MCF 10A (cell line): ENCODE measurements at regions not wholly inside any gene's neighbourhood (a gene's known extent, or its start where the extent isn't known, plus 50 kb on each side); places are given as distances from the start of the nearest gene placed in this dataset.

Source experiments
- BruUV-seq: library from RNA; stranded (reverse); fragments of 400-500 nt; replicated peaks from 2 replicates; lab custom pipeline; 2021; lab: Mats Ljungman, UMichigan
- CTCF ChIA-PET: fragments of 300-600 bp; sonication (Branson Sonifier 250); formaldehyde crosslinking; extraction: SDS; loops from one replicate; lab custom pipeline; 2021; ENCODE audit warnings: antibody characterized with exemption, inconsistent platforms; lab: Yijun Ruan, JAX
- POLR2A ChIA-PET: fragments of 300-600, 350-650 bp; sonication (Branson Sonifier 250); formaldehyde crosslinking; extraction: SDS; loops from one replicate; lab custom pipeline; 2020; ENCODE audit warnings: antibody characterized with exemption, inconsistent platforms; lab: Yijun Ruan, JAX
- DNase-seq: peaks from one replicate; pipeline ENCODE4 v3.0.0-alpha.2; 2018; ENCODE audit not compliant: unreplicated experiment
- H3K27ac Mint-ChIP-seq: one replicate; pipeline ENCODE4 v1.8.0; 2022; ENCODE audit warnings: mild to moderate bottlenecking, low read depth, mixed read lengths; ENCODE audit not compliant: unreplicated experiment
- H3K27me3 Mint-ChIP-seq: one replicate; pipeline ENCODE4 v1.8.0; 2022; ENCODE audit warnings: mixed read lengths; ENCODE audit not compliant: insufficient read depth, unreplicated experiment
- H3K36me3 Mint-ChIP-seq: one replicate; pipeline ENCODE4 v1.8.0; 2022; ENCODE audit warnings: mild to moderate bottlenecking, moderate library complexity, mixed read lengths; ENCODE audit not compliant: insufficient read depth, unreplicated experiment
- H3K4me1 Mint-ChIP-seq: one replicate; pipeline ENCODE4 v1.8.0; 2022; ENCODE audit warnings: mixed read lengths; ENCODE audit not compliant: insufficient read depth, unreplicated experiment
- H3K4me3 Mint-ChIP-seq: one replicate; pipeline ENCODE4 v1.8.0; 2022; ENCODE audit warnings: mild to moderate bottlenecking, moderate library complexity, mixed read lengths; ENCODE audit not compliant: unreplicated experiment
- H3K9me3 Mint-ChIP-seq: one replicate; pipeline ENCODE4 v1.8.0; 2022; ENCODE audit warnings: mixed read lengths; ENCODE audit not compliant: unreplicated experiment
- CTCF ChIP-seq: fragments of 200-600 bp; IDR thresholded peaks from one replicate; pipeline ENCODE4 v1.8.0; 2022; ENCODE audit warnings: antibody characterized with exemption, mild to moderate bottlenecking; ENCODE audit not compliant: unreplicated experiment
- intact Hi-C: fragments of 100-400 bp; cut with micrococcal nuclease; formaldehyde crosslinking; loops from 2 replicates; pipeline ENCODE4 v1.14.1; 2022

DNA sequence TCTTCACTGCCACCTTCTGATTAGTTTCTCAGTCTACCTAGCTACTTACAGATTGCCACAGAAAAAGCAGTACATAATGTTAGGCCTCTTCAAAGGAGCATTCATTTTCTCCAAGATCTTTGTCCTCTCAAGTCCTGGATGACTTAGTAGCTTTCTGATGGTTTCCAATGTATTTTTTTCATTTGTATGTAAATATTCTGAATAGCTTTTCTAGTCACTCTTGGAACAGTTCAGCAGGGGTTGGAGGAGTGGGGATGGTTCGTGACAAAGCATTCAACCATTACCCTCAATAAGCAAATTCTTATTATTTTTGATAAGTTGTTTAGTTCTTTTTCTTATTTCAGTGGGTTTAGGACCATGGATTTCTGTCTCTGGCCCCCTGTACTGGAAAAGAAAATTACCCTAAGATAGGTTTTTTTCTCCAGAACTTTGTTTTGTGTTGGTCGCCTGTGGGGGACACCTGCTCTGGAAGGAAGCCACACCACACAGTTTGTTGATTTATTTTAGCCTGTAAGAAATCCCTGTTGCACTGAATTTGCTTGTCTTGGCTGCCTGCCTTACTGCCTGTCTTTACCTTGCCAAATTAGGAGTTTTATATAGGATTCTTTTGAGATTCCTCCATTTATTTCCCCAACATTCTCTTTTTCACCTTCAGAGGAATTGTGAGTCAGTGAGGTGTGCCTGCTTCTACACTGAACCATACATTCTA is 247.9 kb downstream of the RFPL4B start:
- Mint-ChIP-seq H3K9me3 (no peaks in the 10 kb centered on the region), H3K27ac (no peak overlapping the region), H3K27me3 (no peaks in the 10 kb centered on the region), H3K4me3 (no peak overlapping the region), H3K4me1 (no peaks in the 10 kb centered on the region), H3K36me3 (no peaks in the 10 kb centered on the region)
- no peak for DNase-seq
- ChIA-PET POLR2A (interaction anchor here (0.7 kb wide), 1 partner anchor 61 kb away, joined by 4 read pairs; no protein-coding TSS in a partner anchor), CTCF (interaction anchor here (0.6 kb wide), 2 partner anchors 32 to 184 kb away, joined by 3 to 4 read pairs; no protein-coding TSS in a partner anchor)
- no TSS peak for BruUV-seq
- no peak for TF ChIP-seq CTCF
- intact Hi-C loops: no loop called here

GRCh38 chr6:112595841-112596240 is 248.7 kb downstream of the RFPL4B start:
- Mint-ChIP-seq H3K27me3 (no peaks in the 10 kb centered on the region), H3K9me3 (no peaks in the 10 kb centered on the region), H3K36me3 (no peaks in the 10 kb centered on the region), H3K27ac (no peak overlapping the region), H3K4me3 (no peak overlapping the region), H3K4me1 (no peaks in the 10 kb centered on the region)
- CTCF ChIA-PET: interaction anchor here (0.6 to 0.8 kb wide), 2 partner anchors 32 to 1313 kb away, joined by 3 to 4 read pairs; no protein-coding TSS in a partner anchor
- no peak for TF ChIP-seq CTCF
- no TSS peak for BruUV-seq
- intact Hi-C loops: no loop called here
- POLR2A ChIA-PET: interaction anchor here (0.7 kb wide), 1 partner anchor 60 kb away, joined by 4 read pairs; no protein-coding TSS in a partner anchor
- no peak for DNase-seq

DNA sequence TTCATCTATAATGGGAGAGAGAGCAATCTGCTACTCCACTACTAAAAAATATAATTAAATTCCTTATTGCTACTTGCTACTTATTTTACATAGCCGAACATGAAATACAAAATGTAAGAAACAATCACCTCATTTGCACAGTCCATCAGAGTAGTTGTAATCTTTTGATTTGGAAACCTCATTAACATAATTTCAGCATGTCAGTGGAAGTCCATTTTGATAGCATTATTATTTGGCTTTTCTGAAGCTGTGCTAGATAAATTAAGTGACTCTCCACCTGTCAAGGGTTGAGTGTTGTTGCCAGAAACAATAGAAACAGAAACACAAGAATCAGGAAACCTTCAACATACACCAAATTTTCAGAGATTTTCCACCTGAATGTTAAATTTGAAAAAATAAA is 250.0 kb downstream of the RFPL4B start:
- POLR2A ChIA-PET: no interaction called here
- intact Hi-C loops: no loop called here
- no peaks in the 10 kb centered on the region for H3K36me3 Mint-ChIP-seq
- H3K4me1 Mint-ChIP-seq: no peaks in the 10 kb centered on the region
- no peaks in the 10 kb centered on the region for H3K9me3 Mint-ChIP-seq
- DNase-seq: no peak
- no peak overlapping the region for H3K27ac Mint-ChIP-seq
- no peak overlapping the region for H3K4me3 Mint-ChIP-seq
- no peak for TF ChIP-seq CTCF
- no TSS peak for BruUV-seq
- H3K27me3 Mint-ChIP-seq: no peaks in the 10 kb centered on the region
- CTCF ChIA-PET: interaction anchor here (0.6 kb wide), 1 partner anchor 1860 kb away, joined by 3 read pairs; no protein-coding TSS in a partner anchor

DNA sequence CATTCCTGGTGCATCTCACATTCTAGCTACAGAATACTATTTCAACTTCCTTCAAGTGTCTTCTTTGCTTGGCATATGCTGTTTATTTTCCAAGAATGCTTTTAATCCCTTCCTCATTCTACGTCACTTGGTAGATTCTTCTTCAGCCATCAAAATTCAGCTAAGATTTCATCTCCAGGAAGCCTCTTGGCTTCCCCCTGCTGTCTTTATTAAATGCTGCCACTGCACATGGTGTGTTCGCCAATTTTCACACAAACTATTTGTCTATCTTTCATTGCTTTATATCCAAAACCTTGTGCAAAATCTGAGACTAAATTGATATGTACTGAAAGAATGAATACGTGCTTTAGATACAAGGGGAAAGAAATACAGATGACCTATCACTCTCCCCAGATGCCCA is 253.0 kb downstream of the RFPL4B start:
- H3K27ac Mint-ChIP-seq: no peak overlapping the region
- no peaks in the 10 kb centered on the region for H3K4me1 Mint-ChIP-seq
- DNase-seq: no peak
- TF ChIP-seq CTCF: no peak
- H3K4me3 Mint-ChIP-seq: no peak overlapping the region
- H3K9me3 Mint-ChIP-seq: peaks cover 8% of the 10 kb centered on the region
- H3K36me3 Mint-ChIP-seq: no peaks in the 10 kb centered on the region
- intact Hi-C loops: no loop called here
- ChIA-PET CTCF (interaction anchor here (0.5 to 1.5 kb wide), 3 partner anchors 8 to 257 kb away, joined by 3 read pairs; no protein-coding TSS in a partner anchor), POLR2A (interaction anchor here (0.7 kb wide), 1 partner anchor 515 kb away, joined by 3 read pairs; no protein-coding TSS in a partner anchor)
- H3K27me3 Mint-ChIP-seq: no peaks in the 10 kb centered on the region
- BruUV-seq: no TSS peak
